SK-N-MC (cell line): ENCODE measurements at regions not wholly inside any gene's neighbourhood (a gene's known extent, or its start where the extent isn't known, plus 50 kb on each side); places are given as distances from the start of the nearest gene placed in this dataset.

Experiments
- DNase-seq: peaks from one replicate; pipeline ENCODE4 v3.0.0-alpha.2; 2011; ENCODE audit warnings: low read depth, low spot score
- H3K27ac ChIP-seq: fragments of 200-600 bp; sonication (generic); 2 replicates; pipeline ENCODE4 v1.5.1; 2016; ENCODE audit warnings: mixed run types
- H3K36me3 ChIP-seq: fragments of 200-600 bp; sonication (generic); 2 replicates; pipeline ENCODE4 v1.6.1; 2017; ENCODE audit warnings: antibody characterized with exemption, low read length, mixed read lengths; ENCODE audit not compliant: insufficient read depth
- H3K4me3 ChIP-seq: fragments of 200-600 bp; sonication (generic); 2 replicates; pipeline ENCODE4 v1.5.1; 2016
- H3K9ac ChIP-seq: fragments of 200-600 bp; sonication (generic); 2 replicates; pipeline ENCODE4 v1.8.0; 2017; ENCODE audit warnings: mixed run types, mixed read lengths; ENCODE audit not compliant: insufficient read length
- H3K9me3 ChIP-seq: fragments of 200-600 bp; sonication (generic); 2 replicates; pipeline ENCODE4 v1.6.1; 2017; ENCODE audit warnings: low read depth, mild to moderate bottlenecking, antibody characterized with exemption, low read length, moderate library complexity, mixed read lengths
- EZH2 ChIP-seq: fragments of 200-600 bp; sonication (generic); IDR thresholded peaks from one replicate; pipeline ENCODE4 v1.6.1; 2017; ENCODE audit warnings: antibody characterized with exemption
- FOXP2 ChIP-seq: optimal IDR thresholded peaks from 2 replicates; pipeline ENCODE3; 2011; ENCODE audit warnings: mild to moderate bottlenecking, moderate library complexity; ENCODE audit not compliant: insufficient read depth; ENCODE audit errors: extremely low read length, control extremely low read depth
- POLR2AphosphoS5 ChIP-seq: IDR thresholded peaks from 2 replicates; pipeline ENCODE4 v1.6.1; 2012; ENCODE audit warnings: mild to moderate bottlenecking, low read depth, low read length, borderline replicate concordance

GRCh38 chrX:144637731-144638130 lies 609.6 kb upstream of the SPANXN1 start:
- no peak overlapping the region for H3K9ac ChIP-seq
- no peaks in the 10 kb centered on the region for H3K9me3 ChIP-seq
- peak; percentile 34 for DNase-seq
- H3K27ac ChIP-seq = no peak overlapping the region
- no peaks in the 10 kb centered on the region for H3K36me3 ChIP-seq
- TF ChIP-seq FOXP2 = no peak
- TF ChIP-seq EZH2 = no peak
- no peak for TF ChIP-seq POLR2AphosphoS5
- no peak overlapping the region for H3K4me3 ChIP-seq

- DNase-seq = no peak
- Histone ChIP-seq H3K9me3 (no peaks in the 10 kb centered on the region), H3K4me3 (no peak overlapping the region), H3K36me3 (no peaks in the 10 kb centered on the region), H3K9ac (no peak overlapping the region), H3K27ac (no peak overlapping the region)
- TF ChIP-seq POLR2AphosphoS5 = no peak
- TF ChIP-seq EZH2 = no peak
- no peak for TF ChIP-seq FOXP2
These were observed 598.5 kb upstream of the SPANXN1 start for GRCh38 chrX:144648788-144649187.

- no peaks in the 10 kb centered on the region for H3K36me3 ChIP-seq
These were observed 565.8 kb upstream of the SPANXN1 start for GRCh38 chrX:144681501-144681900.

GRCh38 chrX:144683247-144683646 lies 564.1 kb upstream of the SPANXN1 start:
- TF ChIP-seq FOXP2 (no peak), POLR2AphosphoS5 (no peak), EZH2 (no peak)
- DNase-seq = no peak
- no peak overlapping the region for H3K4me3 ChIP-seq
- H3K9me3 ChIP-seq = no peaks in the 10 kb centered on the region
- H3K36me3 ChIP-seq = no peaks in the 10 kb centered on the region
- no peak overlapping the region for H3K9ac ChIP-seq
- no peak overlapping the region for H3K27ac ChIP-seq

More at GRCh38 chrX:144681501-144681900, 565.8 kb upstream of the SPANXN1 start:
- peak overlapping the region; percentile 20 for H3K9ac ChIP-seq
- H3K9me3 ChIP-seq = no peaks in the 10 kb centered on the region
- peak overlapping the region; percentile 46 for H3K4me3 ChIP-seq
- TF ChIP-seq FOXP2 (no peak), POLR2AphosphoS5 (peak; percentile 59; the same call in 1 of the 2 replicates)
- peak; percentile 91 for DNase-seq
- H3K27ac ChIP-seq = peak overlapping the region; percentile 95

GRCh38 chrX:144709841-144710240 lies 537.5 kb upstream of the SPANXN1 start:
- Histone ChIP-seq H3K9ac (no peak overlapping the region), H3K9me3 (no peaks in the 10 kb centered on the region), H3K36me3 (no peaks in the 10 kb centered on the region), H3K27ac (no peak overlapping the region), H3K4me3 (no peak overlapping the region)
- TF ChIP-seq FOXP2 = no peak
- TF ChIP-seq EZH2 = no peak
- no peak for TF ChIP-seq POLR2AphosphoS5
- DNase-seq = no peak

- no peak overlapping the region for H3K27ac ChIP-seq
- DNase-seq = no peak
- no peaks in the 10 kb centered on the region for H3K36me3 ChIP-seq
- H3K9ac ChIP-seq = no peak overlapping the region
- TF ChIP-seq EZH2 (no peak), POLR2AphosphoS5 (no peak), FOXP2 (no peak)
- no peak overlapping the region for H3K4me3 ChIP-seq
- no peaks in the 10 kb centered on the region for H3K9me3 ChIP-seq
These were observed 532.0 kb upstream of the SPANXN1 start for GRCh38 chrX:144715337-144715736.

GRCh38 chrX:144716187-144716586 lies 531.1 kb upstream of the SPANXN1 start:
- H3K27ac ChIP-seq = no peak overlapping the region
- no peak overlapping the region for H3K4me3 ChIP-seq
- no peaks in the 10 kb centered on the region for H3K36me3 ChIP-seq
- no peak for DNase-seq
- no peak overlapping the region for H3K9ac ChIP-seq
- H3K9me3 ChIP-seq = no peaks in the 10 kb centered on the region
- TF ChIP-seq EZH2 = no peak
- TF ChIP-seq FOXP2 = no peak
- no peak for TF ChIP-seq POLR2AphosphoS5

- Histone ChIP-seq H3K27ac (no peak overlapping the region), H3K36me3 (no peaks in the 10 kb centered on the region), H3K9me3 (no peaks in the 10 kb centered on the region), H3K4me3 (no peak overlapping the region), H3K9ac (no peak overlapping the region)
- DNase-seq = no peak
- no peak for TF ChIP-seq FOXP2
- no peak for TF ChIP-seq POLR2AphosphoS5
- no peak for TF ChIP-seq EZH2
These were observed 529.6 kb upstream of the SPANXN1 start for GRCh38 chrX:144717682-144718081.

GRCh38 chrX:144722307-144722706 lies 525.0 kb upstream of the SPANXN1 start:
- Histone ChIP-seq H3K4me3 (no peak overlapping the region), H3K36me3 (no peaks in the 10 kb centered on the region), H3K27ac (no peak overlapping the region), H3K9me3 (no peaks in the 10 kb centered on the region), H3K9ac (no peak overlapping the region)
- TF ChIP-seq EZH2 (no peak), FOXP2 (no peak), POLR2AphosphoS5 (no peak)
- DNase-seq = no peak
